Natural killer cell (primary cell): ENCODE measurements at regions not wholly inside any gene's neighbourhood (a gene's known extent, or its start where the extent isn't known, plus 50 kb on each side); places are given as distances from the start of the nearest gene placed in this dataset.
A peak's percentile ranks its signal among the peaks of the same experiment; 100 is the strongest.

Experiments
- ATAC-seq, 3 donors: fragments of 150-1000 bp in 2 of 3; fragments of 200-7000 bp in 1 of 3; cut with Tn5 transposase; 1 replicate in 1 of 3; 2 replicates in 2 of 3; pipeline ENCODE4 v1.10.0; 2021; ENCODE audit warnings: mild to moderate bottlenecking in 2 of 3, moderate library complexity in 2 of 3
- DNase-seq, 2 donors: peaks; one replicate each; pipeline versions ENCODE4 v3.0.0 to v3.0.0-alpha.2; 2013 to 2021; ENCODE audit warnings: mixed read lengths in 1 of 2
- H3K27ac ChIP-seq: one replicate; pipeline ENCODE4 v1.5.1; 2013; ENCODE audit warnings: mild to moderate bottlenecking, low read length
- H3K27me3 ChIP-seq: one replicate; pipeline ENCODE4 v1.6.1; 2013; ENCODE audit warnings: low read length; ENCODE audit not compliant: control insufficient read depth, insufficient read depth
- H3K36me3 ChIP-seq: one replicate; pipeline ENCODE4 v1.6.1; 2013; ENCODE audit warnings: low read length; ENCODE audit not compliant: control insufficient read depth, insufficient read depth
- H3K4me1 ChIP-seq: one replicate; pipeline ENCODE4 v1.6.1; 2013; ENCODE audit warnings: low read length; ENCODE audit not compliant: control insufficient read depth, insufficient read depth
- H3K4me3 ChIP-seq: one replicate; pipeline ENCODE4 v1.5.1; 2013; ENCODE audit warnings: low read length
- H3K9me3 ChIP-seq: one replicate; pipeline ENCODE4 v1.6.1; 2013; ENCODE audit warnings: low read length; ENCODE audit not compliant: control insufficient read depth, insufficient read depth
- H3K27ac Mint-ChIP-seq, 2 donors: one replicate each; pipeline ENCODE4 v1.8.0; 2022; ENCODE audit warnings: mild to moderate bottlenecking in 2 of 2, mixed read lengths in 2 of 2, moderate library complexity in 1 of 2
- H3K27me3 Mint-ChIP-seq, 2 donors: one replicate each; pipeline ENCODE4 v1.8.0; 2022; ENCODE audit warnings: low read depth in 2 of 2, mixed read lengths in 2 of 2
- H3K36me3 Mint-ChIP-seq: one replicate; pipeline ENCODE4 v1.8.0; 2022; ENCODE audit warnings: mixed read lengths
- H3K4me1 Mint-ChIP-seq, 2 donors: one replicate each; pipeline ENCODE4 v1.8.0; 2022; ENCODE audit warnings: mixed read lengths in 2 of 2
- H3K4me3 Mint-ChIP-seq: one replicate; pipeline ENCODE4 v1.8.0; 2022; ENCODE audit warnings: mild to moderate bottlenecking, moderate library complexity, mixed read lengths
- H3K9me3 Mint-ChIP-seq, 2 donors: one replicate each; pipeline ENCODE4 v1.8.0; 2022; ENCODE audit warnings: mixed read lengths in 2 of 2
- CTCF ChIP-seq: fragments of 200-600 bp; IDR thresholded peaks from one replicate; pipeline ENCODE4 v1.8.0; 2022; ENCODE audit warnings: antibody characterized with exemption
- WGBS: methylation state at CpG from one replicate; pipeline ENCODE4 v1.1.7; 2013; ENCODE audit warnings: missing lambda C conversion rate; ENCODE audit not compliant: insufficient coverage; 5-methylcytosine and 5-hydroxymethylcytosine counted together
- intact Hi-C: fragments of 100-400 bp; cut with micrococcal nuclease; formaldehyde crosslinking; loops from one replicate; pipeline ENCODE4 v1.14.2; 2022

GRCh38 chr2:133952896-133953295 is 301.0 kb upstream of the MGAT5 start:
- no peaks in the 10 kb centered on the region for H3K9me3 ChIP-seq
- H3K36me3 ChIP-seq = no peaks in the 10 kb centered on the region
- WGBS = 69% methylated on average over 4 of the region's 4 CpGs
- H3K36me3 Mint-ChIP-seq = no peaks in the 10 kb centered on the region
- ATAC-seq = no peak
- DNase-seq = no peak
- no peaks in the 10 kb centered on the region for H3K4me1 ChIP-seq
- no peak for TF ChIP-seq CTCF
- intact Hi-C loops = no loop called here
- H3K27me3 ChIP-seq = no peaks in the 10 kb centered on the region
- H3K4me3 ChIP-seq = no peak overlapping the region
- peaks cover 0 to 11% of the 10 kb centered on the region in 2 donors for H3K27me3 Mint-ChIP-seq
- peak overlapping the region; percentile 14 for H3K27ac ChIP-seq
- no peaks in the 10 kb centered on the region for H3K9me3 Mint-ChIP-seq
- H3K27ac Mint-ChIP-seq = no peak overlapping the region
- no peaks in the 10 kb centered on the region for H3K4me1 Mint-ChIP-seq
- no peak overlapping the region for H3K4me3 Mint-ChIP-seq

GRCh38 chr2:133953524-133953923 is 300.3 kb upstream of the MGAT5 start:
- no peak overlapping the region for H3K4me3 ChIP-seq
- no peak overlapping the region for H3K27ac Mint-ChIP-seq
- no peaks in the 10 kb centered on the region for H3K9me3 Mint-ChIP-seq
- H3K9me3 ChIP-seq = no peaks in the 10 kb centered on the region
- no peaks in the 10 kb centered on the region for H3K36me3 ChIP-seq
- no peak for TF ChIP-seq CTCF
- WGBS = 60% methylated on average over 4 of the region's 4 CpGs
- no peaks in the 10 kb centered on the region for H3K36me3 Mint-ChIP-seq
- ATAC-seq (no peak), DNase-seq (no peak)
- H3K27me3 ChIP-seq = no peaks in the 10 kb centered on the region
- no peaks in the 10 kb centered on the region for H3K4me1 ChIP-seq
- H3K4me1 Mint-ChIP-seq = no peaks in the 10 kb centered on the region
- intact Hi-C loops = no loop called here
- no peak overlapping the region for H3K27ac ChIP-seq
- peaks cover 0 to 11% of the 10 kb centered on the region in 2 donors for H3K27me3 Mint-ChIP-seq
- H3K4me3 Mint-ChIP-seq = no peak overlapping the region

- TF ChIP-seq CTCF = no peak
- H3K36me3 Mint-ChIP-seq = no peaks in the 10 kb centered on the region
- Histone ChIP-seq H3K27me3 (no peaks in the 10 kb centered on the region), H3K36me3 (no peaks in the 10 kb centered on the region), H3K27ac (no peak overlapping the region), H3K4me1 (no peaks in the 10 kb centered on the region), H3K4me3 (no peak overlapping the region), H3K9me3 (no peaks in the 10 kb centered on the region)
- peaks cover 0 to 11% of the 10 kb centered on the region in 2 donors for H3K27me3 Mint-ChIP-seq
- no peaks in the 10 kb centered on the region for H3K9me3 Mint-ChIP-seq
- no peaks in the 10 kb centered on the region for H3K4me1 Mint-ChIP-seq
- no peak overlapping the region for H3K27ac Mint-ChIP-seq
- H3K4me3 Mint-ChIP-seq = no peak overlapping the region
- WGBS = 52% methylated on average over 1 of the region's 1 CpG
- DNase-seq = no peak
- ATAC-seq = no peak
- intact Hi-C loops = no loop called here
Measured at GRCh38 chr2:133954636-133955035, 299.2 kb upstream of the MGAT5 start.

- no peak overlapping the region for H3K27ac Mint-ChIP-seq
- ATAC-seq (no peak), DNase-seq (no peak)
- no peak overlapping the region for H3K4me3 Mint-ChIP-seq
- no peak for TF ChIP-seq CTCF
- H3K9me3 ChIP-seq = no peaks in the 10 kb centered on the region
- no peaks in the 10 kb centered on the region for H3K4me1 ChIP-seq
- 46% methylated on average over 2 of the region's 3 CpGs for WGBS
- intact Hi-C loops = no loop called here
- no peak overlapping the region for H3K27ac ChIP-seq
- no peaks in the 10 kb centered on the region for H3K36me3 ChIP-seq
- H3K36me3 Mint-ChIP-seq = no peaks in the 10 kb centered on the region
- no peaks in the 10 kb centered on the region for H3K9me3 Mint-ChIP-seq
- H3K27me3 Mint-ChIP-seq = peaks cover 0 to 11% of the 10 kb centered on the region in 2 donors
- no peaks in the 10 kb centered on the region for H3K4me1 Mint-ChIP-seq
- H3K4me3 ChIP-seq = no peak overlapping the region
- H3K27me3 ChIP-seq = no peaks in the 10 kb centered on the region
Measured at GRCh38 chr2:133955169-133955568, 298.7 kb upstream of the MGAT5 start.
